Mammary epithelial cell (primary cell): ENCODE measurements at regions not wholly inside any gene's neighbourhood (a gene's known extent, or its start where the extent isn't known, plus 50 kb on each side); places are given as distances from the start of the nearest gene placed in this dataset.

ENCODE experiments used
- CTCF ChIP-seq, 2 donors: IDR thresholded peaks in 1 of 2; conservative IDR thresholded peaks in 1 of 2; 2 replicates each; pipeline ENCODE4 v1.5.1; 2011 to 2012; ENCODE audit warnings: inconsistent platforms in 2 of 2, low read length in 2 of 2, mild to moderate bottlenecking in 2 of 2, control low read depth in 1 of 2, low read depth in 1 of 2; ENCODE audit not compliant: insufficient read depth in 1 of 2; ENCODE audit errors: extremely low read depth in 1 of 2
- EZH2 ChIP-seq: IDR thresholded peaks from 2 replicates; pipeline ENCODE4 v1.6.1; 2012; ENCODE audit warnings: low read length, inconsistent platforms, borderline replicate concordance

GRCh38 chr7:108722561-108722960, 152.9 kb downstream of the DNAJB9 start:
- TF ChIP-seq CTCF (conservative IDR thresholded peaks at IDR 0.05 in 1 of 2, IDR thresholded peaks at IDR 0.05 in 1 of 2; ENCODE audit: extremely low read depth in 1 of 2, insufficient read depth in 1 of 2, low read depth in 1 of 2, low read length in 2 of 2) (no peak), EZH2 (no peak)
